SK-N-SH treated with all-trans-retinoic acid at 6 μM for 48 hours (cell line): ENCODE measurements at regions not wholly inside any gene's neighbourhood (a gene's known extent, or its start where the extent isn't known, plus 50 kb on each side); places are given as distances from the start of the nearest gene placed in this dataset.
A peak's percentile ranks its signal among the peaks of the same experiment; 100 is the strongest.

ENCODE experiments used
- ATAC-seq: fragments of 200-7000 bp; cut with Tn5 transposase; 3 replicates; pipeline ENCODE4 v1.9.1; 2020; ENCODE audit warnings: mild to moderate bottlenecking, moderate library complexity
- ARNTL ChIP-seq: fragments of 450-650 bp; formaldehyde crosslinking; IDR thresholded peaks from 2 replicates; pipeline ENCODE4 v1.5.0; 2020; ENCODE audit warnings: low read depth, mild to moderate bottlenecking, moderate library complexity, borderline replicate concordance
- BACH2 ChIP-seq: fragments of 250-450 bp; sonication (Bioruptor Pico); IDR thresholded peaks from 2 replicates; pipeline ENCODE4 v1.9.0; 2021; ENCODE audit warnings: mild to moderate bottlenecking, borderline replicate concordance
- CSDC2 ChIP-seq: fragments of 250-450 bp; sonication (Bioruptor Pico); IDR thresholded peaks from 2 replicates; pipeline ENCODE4 v1.5.0; 2020; ENCODE audit warnings: mild to moderate bottlenecking, moderate library complexity
- CSRNP3 ChIP-seq: fragments of 250-450 bp; sonication (Bioruptor Pico); IDR thresholded peaks from 2 replicates; pipeline ENCODE4 v1.5.1; 2021; ENCODE audit warnings: mild to moderate bottlenecking, moderate library complexity
- ESRRG ChIP-seq: fragments of 250-450 bp; sonication (Bioruptor Pico); IDR thresholded peaks from 2 replicates; pipeline ENCODE4 v1.6.1; 2021; ENCODE audit warnings: mild to moderate bottlenecking
- GLIS3 ChIP-seq: fragments of 250-450 bp; sonication (Bioruptor Pico); IDR thresholded peaks from 2 replicates; pipeline ENCODE4 v1.5.0; 2020; ENCODE audit warnings: mild to moderate bottlenecking, moderate library complexity
- ISL1 ChIP-seq: fragments of 250-450 bp; sonication (Bioruptor Pico); IDR thresholded peaks from 2 replicates; pipeline ENCODE4 v2.1.2; 2022; ENCODE audit warnings: mild to moderate bottlenecking, moderate library complexity
- OSR1 ChIP-seq: fragments of 250-450 bp; sonication (Bioruptor Pico); IDR thresholded peaks from 2 replicates; pipeline ENCODE4 v1.8.0; 2022; ENCODE audit warnings: moderate library complexity, mild to moderate bottlenecking, inconsistent platforms
- PATZ1 ChIP-seq: fragments of 250-450 bp; sonication (Bioruptor Pico); IDR thresholded peaks from 2 replicates; pipeline ENCODE4 v1.8.0; 2020; ENCODE audit warnings: mild to moderate bottlenecking, moderate library complexity, borderline replicate concordance
- PPARA ChIP-seq: fragments of 250-450 bp; sonication (Bioruptor Pico); IDR thresholded peaks from 2 replicates; pipeline ENCODE4 v1.5.0; 2020; ENCODE audit warnings: mild to moderate bottlenecking, borderline replicate concordance
- RARB ChIP-seq: fragments of 250-450 bp; sonication (Bioruptor Pico); IDR thresholded peaks from 2 replicates; pipeline ENCODE4 v1.8.0; 2021; ENCODE audit warnings: mild to moderate bottlenecking, moderate library complexity
- SNAI2 ChIP-seq: fragments of 250-450 bp; sonication (Bioruptor Pico); IDR thresholded peaks from 2 replicates; pipeline ENCODE4 v1.5.0; 2020; ENCODE audit warnings: mild to moderate bottlenecking, moderate library complexity
- TOX ChIP-seq: fragments of 250-450 bp; sonication (Bioruptor Pico); IDR thresholded peaks from 2 replicates; pipeline ENCODE4 v1.8.0; 2021; ENCODE audit warnings: mild to moderate bottlenecking, moderate library complexity, borderline replicate concordance
- ZC3H10 ChIP-seq: fragments of 250-450 bp; sonication (Bioruptor Pico); IDR thresholded peaks from 2 replicates; pipeline ENCODE4 v1.5.1; 2021; ENCODE audit warnings: mild to moderate bottlenecking, moderate library complexity
- ZFP3 ChIP-seq: fragments of 250-450 bp; sonication (Bioruptor Pico); IDR thresholded peaks from 2 replicates; pipeline ENCODE4 v1.5.0; 2020; ENCODE audit warnings: mild to moderate bottlenecking, moderate library complexity
- ZFP30 ChIP-seq: fragments of 450-650 bp; formaldehyde crosslinking; IDR thresholded peaks from 2 replicates; pipeline ENCODE4 v1.5.0; 2022; ENCODE audit warnings: mild to moderate bottlenecking, moderate library complexity
- ZNF565 ChIP-seq: fragments of 450-650 bp; formaldehyde crosslinking; conservative IDR thresholded peaks from 2 replicates; pipeline ENCODE4 v1.5.0; 2020; ENCODE audit warnings: low read depth, mild to moderate bottlenecking, moderate library complexity
- ZNF70 ChIP-seq: fragments of 450-650 bp; formaldehyde crosslinking; IDR thresholded peaks from 2 replicates; pipeline ENCODE4 v1.5.0; 2020; ENCODE audit warnings: mild to moderate bottlenecking, moderate library complexity
- ZNF8 ChIP-seq: fragments of 450-650 bp; formaldehyde crosslinking; IDR thresholded peaks from 2 replicates; pipeline ENCODE4 v1.5.0; 2020; ENCODE audit warnings: mild to moderate bottlenecking, moderate library complexity

- TF ChIP-seq ZNF70 (CRISPR knock-in tag), result no peak
- TF ChIP-seq, all 23 proteins: peak for 0
Measured at GRCh38 chr3:79986338-79986737, 218.5 kb upstream of the ROBO1 start.

GRCh38 chr3:79985816-79986215 lies 218.0 kb upstream of the ROBO1 start:
- ATAC-seq, result no peak
- TF ChIP-seq PATZ1 (CRISPR knock-in tag) (no peak), RARB (CRISPR knock-in tag) (no peak), ZNF70 (CRISPR knock-in tag) (no peak), ZNF565 (CRISPR knock-in tag) (no peak), ZNF8 (CRISPR knock-in tag) (no peak), CSRNP3 (CRISPR knock-in tag) (no peak), ISL1 (no peak), TOX (no peak), ZFP30 (CRISPR knock-in tag) (no peak), GLIS3 (no peak)

More at GRCh38 chr3:79986338-79986737, 218.5 kb upstream of the ROBO1 start:
- no peak for ATAC-seq

GRCh38 chr3:79983118-79983517 lies 215.3 kb upstream of the ROBO1 start:
- TF ChIP-seq ARNTL (CRISPR knock-in tag), result no peak
- no peak for TF ChIP-seq ZFP3 (CRISPR knock-in tag)
- TF ChIP-seq TOX, result peak; percentile 59; the same call in 1 of the 2 replicates
- no peak for TF ChIP-seq OSR1 (CRISPR knock-in tag)
- TF ChIP-seq BACH2 (CRISPR knock-in tag), result no peak
- TF ChIP-seq ZFP30 (CRISPR knock-in tag), result no peak
- no peak for TF ChIP-seq RARB (CRISPR knock-in tag)
- TF ChIP-seq SNAI2 (CRISPR knock-in tag), result no peak
- TF ChIP-seq ISL1, result peak; percentile 86
- no peak for TF ChIP-seq PPARA
- TF ChIP-seq GLIS3, result no peak
- no peak for ATAC-seq

GRCh38 chr3:79979990-79980389 lies 212.2 kb upstream of the ROBO1 start:
- TF ChIP-seq ESRRG (CRISPR knock-in tag), result no peak

GRCh38 chr3:79976466-79976865 lies 208.7 kb upstream of the ROBO1 start:
- no peak for TF ChIP-seq ZC3H10
- no peak for TF ChIP-seq TOX
- TF ChIP-seq OSR1 (CRISPR knock-in tag), result no peak
- no peak for TF ChIP-seq ZNF565 (CRISPR knock-in tag)
- no peak for TF ChIP-seq CSDC2 (CRISPR knock-in tag)
- TF ChIP-seq PATZ1 (CRISPR knock-in tag), result no peak
- TF ChIP-seq ZNF8 (CRISPR knock-in tag), result no peak
- ATAC-seq, result no peak

More at GRCh38 chr3:79979990-79980389, 212.2 kb upstream of the ROBO1 start:
- ATAC-seq, result no peak

GRCh38 chr3:79973917-79974595 lies 206.3 kb upstream of the ROBO1 start:
- no peak for TF ChIP-seq ZNF8 (CRISPR knock-in tag)
- no peak for TF ChIP-seq PATZ1 (CRISPR knock-in tag)
- TF ChIP-seq ZNF70 (CRISPR knock-in tag), result no peak
- TF ChIP-seq TOX, result 0 out of 2 replicates have a peak, but pooled peaks have one; percentile 34
- no peak for TF ChIP-seq ARNTL (CRISPR knock-in tag)
- no peak for TF ChIP-seq ESRRG (CRISPR knock-in tag)
- no peak for TF ChIP-seq ZFP30 (CRISPR knock-in tag)
- TF ChIP-seq ISL1, result peak; percentile 43
- no peak for TF ChIP-seq RARB (CRISPR knock-in tag)
- TF ChIP-seq, all 23 proteins: peak for 2
- ATAC-seq, result peak; percentile 47; the same call in 2 of the 3 replicates
